ENCODE measurements at regions not wholly inside any gene's neighbourhood (a gene's known extent, or its start where the extent isn't known, plus 50 kb on each side); places are given as distances from the start of the nearest gene placed in this dataset.

GRCh38 chr14:101233808-101234207 lies 327.5 kb upstream of the DIO3 start:
- DNase-seq, result no peak

GRCh38 chr14:101234244-101234937 lies 326.9 kb upstream of the DIO3 start:
- DNase-seq, result no peak

GRCh38 chr14:101234999-101235334 lies 326.3 kb upstream of the DIO3 start:
- DNase-seq, result no peak

GRCh38 chr14:101235335-101236103 lies 325.8 kb upstream of the DIO3 start:
- no peak for DNase-seq

- DNase-seq, result no peak
These were observed 324.6 kb upstream of the DIO3 start for GRCh38 chr14:101236496-101237251.

- DNase-seq, result no peak
These were observed 324.1 kb upstream of the DIO3 start for GRCh38 chr14:101237252-101237616.

GRCh38 chr14:101239065-101239464 lies 322.2 kb upstream of the DIO3 start:
- no peak for DNase-seq

- no peak for DNase-seq
These were observed 320.1 kb upstream of the DIO3 start for GRCh38 chr14:101241147-101241546.

- no peak for DNase-seq
These were observed 319.5 kb upstream of the DIO3 start for GRCh38 chr14:101241807-101242278.

GRCh38 chr14:101242442-101243385 lies 318.6 kb upstream of the DIO3 start:
- no peak for DNase-seq

- no peak for DNase-seq
These were observed 317.5 kb upstream of the DIO3 start for GRCh38 chr14:101243587-101244338.

GRCh38 chr14:101246894-101247841 lies 314.1 kb upstream of the DIO3 start:
- DNase-seq, result no peak

GRCh38 chr14:101247842-101248725 lies 313.2 kb upstream of the DIO3 start:
- DNase-seq, result no peak

GRCh38 chr14:101248840-101249675 lies 312.2 kb upstream of the DIO3 start:
- DNase-seq, result no peak

- DNase-seq, result no peak
These were observed 311.6 kb upstream of the DIO3 start for GRCh38 chr14:101249676-101250036.

- no peak for DNase-seq
These were observed 310.9 kb upstream of the DIO3 start for GRCh38 chr14:101250336-101250947.

- no peak for DNase-seq
These were observed 310.1 kb upstream of the DIO3 start for GRCh38 chr14:101250948-101251811.
